HG03135 (cell line): ENCODE measurements at regions not wholly inside any gene's neighbourhood (a gene's known extent, or its start where the extent isn't known, plus 50 kb on each side); places are given as distances from the start of the nearest gene placed in this dataset.
A peak's percentile ranks its signal among the peaks of the same experiment; 100 is the strongest.

ENCODE experiments used
- ATAC-seq: cut with Tn5 transposase; IDR thresholded peaks from one replicate; pipeline ENCODE4 v1.9.1; 2021; ENCODE audit warnings: mild to moderate bottlenecking, moderate library complexity; ENCODE audit not compliant: unreplicated experiment

- ATAC-seq: no peak
Observed at GRCh38 chr12:24113701-24114100, 164.2 kb upstream of the SOX5 start.

DNA sequence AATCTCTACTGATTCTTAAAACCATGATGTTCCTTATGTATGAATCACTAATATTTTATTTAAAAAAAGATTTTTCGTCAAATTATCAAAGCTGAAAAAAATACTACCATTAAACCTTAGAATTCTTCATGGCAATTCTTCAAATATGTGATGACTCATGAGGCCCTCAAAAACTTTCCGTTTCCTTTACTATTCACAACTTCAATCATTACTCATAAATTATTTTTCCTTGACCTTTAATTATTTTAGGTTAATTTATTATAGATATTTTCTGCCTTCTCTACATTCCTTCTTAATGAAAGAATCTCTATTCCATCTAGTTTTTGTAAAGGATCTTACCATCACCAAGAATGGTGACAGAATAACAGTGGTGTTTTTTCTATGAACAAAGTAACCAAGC, 162.1 kb upstream of the SOX5 start:
- ATAC-seq: no peak

DNA sequence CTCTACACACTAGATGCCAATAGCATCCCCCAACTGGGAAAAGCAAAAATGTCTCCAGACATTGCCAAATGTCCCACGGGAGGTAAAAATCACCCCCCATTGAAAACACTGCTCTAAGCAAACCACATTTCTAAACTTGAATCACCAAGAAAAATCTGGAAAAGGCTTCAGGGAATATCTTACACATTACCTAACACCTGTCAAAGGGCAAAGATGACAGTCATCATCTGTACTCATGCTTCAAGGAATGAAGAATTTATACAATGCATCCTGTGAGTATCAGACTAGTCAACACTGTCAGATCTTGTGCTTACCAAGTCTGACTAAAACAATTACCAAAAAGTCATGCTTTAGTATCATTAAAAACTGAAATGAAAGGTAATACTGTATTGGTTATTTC, 161.6 kb upstream of the SOX5 start:
- ATAC-seq: no peak

GRCh38 chr12:24109381-24110039, 160.0 kb upstream of the SOX5 start:
- peak; percentile 97 for ATAC-seq

- no peak for ATAC-seq
Observed at GRCh38 chr12:24102676-24103075, 153.2 kb upstream of the SOX5 start.

GRCh38 chr12:24099576-24099975, 150.1 kb upstream of the SOX5 start:
- no peak for ATAC-seq

GRCh38 chr12:24095245-24095644, 145.8 kb upstream of the SOX5 start:
- no peak for ATAC-seq

DNA sequence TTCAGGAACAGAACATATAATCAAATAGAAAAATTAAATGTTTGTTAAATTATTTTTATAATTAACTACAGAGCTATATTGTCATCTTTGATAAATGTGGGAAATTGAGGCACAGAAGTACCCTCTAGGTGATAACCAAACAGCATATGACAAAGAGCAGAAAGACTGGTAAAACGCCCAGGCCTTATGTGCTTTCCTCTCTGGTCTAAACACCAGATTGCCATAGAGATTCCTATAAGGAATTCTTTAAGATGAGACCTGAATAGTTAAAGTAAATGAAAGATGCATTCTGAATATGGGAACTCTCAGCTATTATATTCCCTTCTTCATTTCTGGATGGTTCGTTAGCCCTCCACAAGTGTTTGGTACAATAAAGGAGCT, 140.0 kb upstream of the SOX5 start:
- no peak for ATAC-seq

DNA sequence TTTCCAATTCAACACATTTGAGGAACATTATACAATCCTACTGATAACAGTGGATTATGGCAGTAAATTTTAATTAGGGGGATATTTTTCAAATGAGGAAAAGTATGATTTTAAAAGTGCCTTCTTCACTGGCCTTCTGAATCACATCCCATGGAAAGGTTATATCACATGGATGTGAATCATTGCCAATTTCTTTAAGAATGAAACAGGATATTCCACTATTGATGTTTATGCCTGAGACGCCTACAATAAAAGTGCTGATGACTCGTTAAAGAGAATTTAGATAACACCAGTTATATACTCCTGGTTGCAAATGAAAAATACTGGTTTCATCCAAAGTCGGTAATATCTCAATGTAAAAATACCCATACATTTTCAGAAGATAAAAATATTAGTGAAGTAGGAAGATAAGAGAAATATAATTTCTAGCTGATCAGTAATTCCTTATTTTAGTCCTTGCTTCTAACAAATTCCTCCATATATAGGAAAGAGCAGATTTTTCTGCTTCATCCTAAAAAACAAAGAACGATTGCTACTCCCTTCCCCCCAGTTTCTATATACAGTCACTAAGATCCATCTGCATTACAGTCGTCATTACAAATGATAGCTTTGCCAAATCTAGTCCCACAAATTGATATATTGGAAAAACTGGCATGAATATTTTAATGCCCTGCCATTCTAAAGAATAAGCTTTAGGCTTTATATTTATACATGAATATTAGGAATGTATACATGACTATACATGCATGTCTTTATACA, 139.5 kb upstream of the SOX5 start:
- no peak for ATAC-seq

- no peak for ATAC-seq
Observed at GRCh38 chr12:24087294-24087693, 137.8 kb upstream of the SOX5 start.

- no peak for ATAC-seq
Observed at GRCh38 chr12:24084800-24085199, 135.3 kb upstream of the SOX5 start.

DNA sequence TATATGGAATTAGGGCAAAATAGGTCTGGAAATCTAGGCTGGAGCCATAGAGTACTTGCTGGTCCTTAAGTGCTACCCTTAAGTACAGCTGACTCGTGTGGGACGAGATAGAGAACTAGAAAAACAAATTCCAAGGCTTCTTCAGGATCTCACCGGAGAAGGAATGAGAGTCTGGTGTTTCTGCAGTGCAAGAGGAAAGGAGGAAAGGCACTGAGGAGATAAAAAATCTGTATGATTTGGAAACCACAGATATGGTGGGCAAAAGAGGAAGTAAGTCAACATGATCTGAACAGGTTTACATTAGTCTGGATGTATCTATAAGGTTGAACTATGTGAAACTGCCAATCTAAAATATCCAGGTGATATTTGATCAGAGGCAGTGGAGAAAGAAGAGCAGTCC, 134.4 kb upstream of the SOX5 start:
- no peak for ATAC-seq

DNA sequence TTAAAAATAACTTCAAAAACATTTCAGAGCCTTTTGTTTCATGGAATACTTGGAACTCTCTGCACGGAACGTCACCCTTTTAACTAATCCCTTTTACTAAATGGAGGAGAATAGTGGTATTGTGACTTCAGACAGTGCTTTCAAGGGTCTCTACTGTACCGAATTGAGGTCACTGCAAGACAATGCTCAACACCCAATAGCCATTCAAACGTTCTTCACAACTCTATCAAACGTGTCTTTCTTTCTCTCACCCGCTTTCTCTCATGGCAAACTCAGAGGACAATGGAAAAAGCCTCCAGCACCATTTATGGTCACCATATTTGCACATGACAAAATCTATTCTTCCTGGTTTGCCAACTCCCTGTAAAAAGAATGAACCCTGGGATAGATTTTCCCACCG, 132.1 kb upstream of the SOX5 start:
- ATAC-seq: no peak

DNA sequence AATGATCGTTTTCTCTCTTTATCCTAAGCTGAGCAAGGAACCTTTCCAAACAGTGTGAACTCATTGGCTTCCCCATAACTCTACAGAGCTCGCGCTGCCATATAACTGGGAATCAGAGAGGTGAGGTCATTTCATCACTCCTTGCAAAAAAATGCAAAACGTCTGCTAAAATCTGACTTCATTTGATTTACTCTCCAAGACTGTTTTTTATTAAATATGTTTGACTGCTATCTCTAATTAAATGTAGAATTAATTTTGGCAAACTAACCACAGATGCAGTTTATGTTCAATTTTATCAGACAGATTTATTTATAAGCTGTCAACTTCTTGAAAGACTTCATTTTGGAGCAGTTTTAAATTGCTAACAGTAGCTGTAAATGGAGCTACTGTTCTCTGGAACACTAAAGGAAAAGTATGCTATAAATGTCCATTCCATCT, 131.6 kb upstream of the SOX5 start:
- no peak for ATAC-seq

DNA sequence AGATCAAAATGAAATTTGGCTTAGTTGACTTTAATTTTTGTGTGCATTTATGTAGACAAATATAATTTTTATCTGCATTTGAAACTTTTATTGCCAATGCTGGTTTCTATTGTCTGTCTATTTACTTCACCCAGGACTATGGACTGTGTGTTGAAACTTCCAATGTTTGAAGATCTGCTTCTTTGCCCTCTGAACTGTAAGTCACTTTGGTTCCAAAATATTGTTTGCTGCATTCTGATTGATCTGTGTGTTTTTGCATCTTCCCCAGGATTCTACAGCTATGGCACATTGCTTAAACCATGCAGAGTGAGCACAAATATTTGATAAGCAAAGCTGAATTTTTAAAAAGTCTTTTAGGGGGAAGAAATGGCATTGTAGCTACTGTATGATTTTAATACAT, 131.0 kb upstream of the SOX5 start:
- no peak for ATAC-seq

GRCh38 chr12:24079083-24079482, 129.6 kb upstream of the SOX5 start:
- no peak for ATAC-seq

- ATAC-seq: no peak
Observed at GRCh38 chr12:24078318-24078765, 128.9 kb upstream of the SOX5 start.

DNA sequence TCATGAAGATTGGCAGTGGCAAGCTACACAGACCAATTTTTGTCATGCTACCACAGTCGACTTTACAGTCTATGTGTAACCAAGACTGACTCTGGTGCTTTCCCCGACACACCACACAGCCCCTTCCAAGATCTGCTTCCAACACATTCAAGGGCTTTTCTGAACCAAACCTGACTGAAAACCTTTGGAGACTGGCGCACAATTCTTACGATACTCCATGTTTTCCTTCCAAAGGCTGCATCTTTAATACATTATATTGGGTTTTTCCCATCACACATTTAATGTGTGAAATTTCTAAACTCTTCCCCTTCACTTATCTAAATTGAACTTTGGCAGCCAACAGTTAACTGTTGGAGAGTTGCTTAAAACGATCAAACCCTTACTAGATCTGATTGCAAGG, 127.7 kb upstream of the SOX5 start:
- ATAC-seq: no peak

GRCh38 chr12:24075650-24076049, 126.2 kb upstream of the SOX5 start:
- ATAC-seq: no peak

DNA sequence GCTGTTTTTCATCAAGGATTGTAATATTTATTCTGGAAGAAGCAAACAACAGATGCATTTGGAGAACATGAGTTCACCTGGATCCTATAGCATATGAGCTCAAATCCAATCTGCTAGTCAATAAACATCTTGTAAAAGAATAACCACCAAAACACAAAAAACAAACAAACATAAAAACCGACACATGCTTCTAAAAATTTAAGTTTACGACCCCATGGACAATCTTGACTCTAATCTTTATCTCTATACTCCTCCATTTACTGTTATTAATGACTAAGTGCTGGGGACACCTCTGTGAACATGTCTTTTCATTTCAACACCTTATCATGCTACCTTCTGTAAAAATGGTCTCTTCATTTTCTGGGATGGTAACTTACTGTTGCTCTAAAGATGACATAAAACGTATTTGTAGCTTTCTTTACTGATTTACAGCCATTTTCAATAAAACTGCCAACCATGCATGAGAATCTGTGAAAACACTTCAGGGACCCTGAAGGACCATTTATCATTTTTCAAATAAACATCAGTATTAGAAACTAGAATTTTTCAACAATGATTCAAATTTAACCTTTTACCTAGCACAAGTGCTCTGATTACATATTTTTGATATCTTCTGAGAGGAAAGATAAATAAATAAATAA, 123.8 kb upstream of the SOX5 start:
- ATAC-seq: no peak

DNA sequence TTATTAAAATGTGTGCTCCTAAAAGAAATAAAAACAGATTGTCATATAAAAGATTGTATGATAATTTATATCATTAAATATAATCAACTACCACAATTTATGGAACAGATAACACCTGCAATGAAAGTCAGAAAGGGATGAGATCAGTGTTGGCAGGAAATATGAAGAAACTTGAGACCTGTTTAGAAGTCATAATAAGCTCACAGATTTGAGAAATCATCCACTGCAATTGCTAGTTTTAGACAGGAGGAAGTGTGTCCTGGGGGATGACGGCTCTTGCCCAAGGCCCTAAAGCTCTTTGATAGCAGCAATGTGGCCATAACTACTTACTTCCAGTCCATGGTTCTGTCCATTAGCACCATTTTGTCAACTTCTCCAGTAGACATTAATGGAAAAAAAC, 122.8 kb upstream of the SOX5 start:
- no peak for ATAC-seq

GRCh38 chr12:24071842-24072241, 122.4 kb upstream of the SOX5 start:
- ATAC-seq: no peak
